ENCODE measurements at regions not wholly inside any gene's neighbourhood (a gene's known extent, or its start where the extent isn't known, plus 50 kb on each side); places are given as distances from the start of the nearest gene placed in this dataset.

GRCh38 chr5:96012399-96012798, 50.7 kb upstream of the ELL2 start:
- TF ChIP-seq TAF1 (IDR thresholded peaks at IDR 0.05; ENCODE audit: borderline replicate concordance, low read depth, low read length) (no peak), CHD2 (IDR thresholded peaks at IDR 0.05; ENCODE audit: low read length, partially characterized antibody) (no peak), JUND (IDR thresholded peaks at IDR 0.05) (no peak), CTCF (IDR thresholded peaks at IDR 0.05) (no peak)
- TF ChIP-seq, protein P1, sequence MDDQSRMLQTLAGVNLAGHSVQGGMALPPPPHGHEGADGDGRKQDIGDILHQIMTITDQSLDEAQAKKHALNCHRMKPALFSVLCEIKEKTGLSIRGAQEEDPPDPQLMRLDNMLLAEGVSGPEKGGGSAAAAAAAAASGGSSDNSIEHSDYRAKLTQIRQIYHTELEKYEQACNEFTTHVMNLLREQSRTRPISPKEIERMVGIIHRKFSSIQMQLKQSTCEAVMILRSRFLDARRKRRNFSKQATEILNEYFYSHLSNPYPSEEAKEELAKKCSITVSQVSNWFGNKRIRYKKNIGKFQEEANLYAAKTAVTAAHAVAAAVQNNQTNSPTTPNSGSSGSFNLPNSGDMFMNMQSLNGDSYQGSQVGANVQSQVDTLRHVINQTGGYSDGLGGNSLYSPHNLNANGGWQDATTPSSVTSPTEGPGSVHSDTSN (IDR thresholded peaks at IDR 0.05): no peak
- TF ChIP-seq, protein P2, sequence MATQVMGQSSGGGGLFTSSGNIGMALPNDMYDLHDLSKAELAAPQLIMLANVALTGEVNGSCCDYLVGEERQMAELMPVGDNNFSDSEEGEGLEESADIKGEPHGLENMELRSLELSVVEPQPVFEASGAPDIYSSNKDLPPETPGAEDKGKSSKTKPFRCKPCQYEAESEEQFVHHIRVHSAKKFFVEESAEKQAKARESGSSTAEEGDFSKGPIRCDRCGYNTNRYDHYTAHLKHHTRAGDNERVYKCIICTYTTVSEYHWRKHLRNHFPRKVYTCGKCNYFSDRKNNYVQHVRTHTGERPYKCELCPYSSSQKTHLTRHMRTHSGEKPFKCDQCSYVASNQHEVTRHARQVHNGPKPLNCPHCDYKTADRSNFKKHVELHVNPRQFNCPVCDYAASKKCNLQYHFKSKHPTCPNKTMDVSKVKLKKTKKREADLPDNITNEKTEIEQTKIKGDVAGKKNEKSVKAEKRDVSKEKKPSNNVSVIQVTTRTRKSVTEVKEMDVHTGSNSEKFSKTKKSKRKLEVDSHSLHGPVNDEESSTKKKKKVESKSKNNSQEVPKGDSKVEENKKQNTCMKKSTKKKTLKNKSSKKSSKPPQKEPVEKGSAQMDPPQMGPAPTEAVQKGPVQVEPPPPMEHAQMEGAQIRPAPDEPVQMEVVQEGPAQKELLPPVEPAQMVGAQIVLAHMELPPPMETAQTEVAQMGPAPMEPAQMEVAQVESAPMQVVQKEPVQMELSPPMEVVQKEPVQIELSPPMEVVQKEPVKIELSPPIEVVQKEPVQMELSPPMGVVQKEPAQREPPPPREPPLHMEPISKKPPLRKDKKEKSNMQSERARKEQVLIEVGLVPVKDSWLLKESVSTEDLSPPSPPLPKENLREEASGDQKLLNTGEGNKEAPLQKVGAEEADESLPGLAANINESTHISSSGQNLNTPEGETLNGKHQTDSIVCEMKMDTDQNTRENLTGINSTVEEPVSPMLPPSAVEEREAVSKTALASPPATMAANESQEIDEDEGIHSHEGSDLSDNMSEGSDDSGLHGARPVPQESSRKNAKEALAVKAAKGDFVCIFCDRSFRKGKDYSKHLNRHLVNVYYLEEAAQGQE (IDR thresholded peaks at IDR 0.05; ENCODE audit: low read depth, low read length): no peak

All from SK-N-SH (cell line).